ENCODE measurements at regions not wholly inside any gene's neighbourhood (a gene's known extent, or its start where the extent isn't known, plus 50 kb on each side); places are given as distances from the start of the nearest gene placed in this dataset.
A peak's percentile ranks its signal among the peaks of the same experiment; 100 is the strongest.
"Not testable (repeated sequence)": the region's sequence is repeated elsewhere in the genome, so short reads cannot be mapped to it uniquely, and the experiment has no call there.

GRCh38 chr18:26650310-26651268 lies 102.2 kb upstream of the KCTD1 start:
- DNase-seq (ENCODE audit: low read depth in 2 of 2) = no peak

GRCh38 chr18:26649193-26649543 lies 100.8 kb upstream of the KCTD1 start:
- no peak for DNase-seq (ENCODE audit: low read depth in 2 of 2)

GRCh38 chr18:26648509-26649192 lies 100.3 kb upstream of the KCTD1 start:
- DNase-seq (ENCODE audit: low read depth in 2 of 2) = no peak

- DNase-seq (ENCODE audit: low read depth in 2 of 2) = no peak
These were observed 98.5 kb upstream of the KCTD1 start for GRCh38 chr18:26646901-26647300.

GRCh38 chr18:26642440-26643348 lies 94.3 kb upstream of the KCTD1 start:
- no peak for DNase-seq (ENCODE audit: low read depth in 2 of 2)

GRCh38 chr18:26640541-26640940 lies 92.2 kb upstream of the KCTD1 start:
- DNase-seq (ENCODE audit: low read depth in 2 of 2) = no peak

- DNase-seq (ENCODE audit: low read depth in 2 of 2) = no peak
These were observed 90.8 kb upstream of the KCTD1 start for GRCh38 chr18:26639149-26639548.

GRCh38 chr18:26637983-26638382 lies 89.6 kb upstream of the KCTD1 start:
- DNase-seq (ENCODE audit: low read depth in 2 of 2) = no peak

GRCh38 chr18:26637324-26637723 lies 89.0 kb upstream of the KCTD1 start:
- no peak for DNase-seq (ENCODE audit: low read depth in 2 of 2)

GRCh38 chr18:26635466-26635865 lies 87.1 kb upstream of the KCTD1 start:
- DNase-seq (ENCODE audit: low read depth in 2 of 2) = no peak

- no peak for DNase-seq (ENCODE audit: low read depth in 2 of 2)
These were observed 86.3 kb upstream of the KCTD1 start for GRCh38 chr18:26634631-26635030.

GRCh38 chr18:26631135-26631534 lies 82.8 kb upstream of the KCTD1 start:
- no peak for DNase-seq (ENCODE audit: low read depth in 2 of 2)

- DNase-seq (ENCODE audit: low read depth in 2 of 2) = no peak
These were observed 82.2 kb upstream of the KCTD1 start for GRCh38 chr18:26630596-26630995.

- no peak for DNase-seq (ENCODE audit: low read depth in 2 of 2)
These were observed 79.7 kb upstream of the KCTD1 start for GRCh38 chr18:26628017-26628416.

GRCh38 chr18:26624443-26624842 lies 76.1 kb upstream of the KCTD1 start:
- DNase-seq (ENCODE audit: low read depth in 2 of 2) = no peak

GRCh38 chr18:26623314-26623713 lies 75.0 kb upstream of the KCTD1 start:
- DNase-seq (ENCODE audit: low read depth in 2 of 2) = not testable (repeated sequence)

- peak; percentile 39 to 52 for DNase-seq (ENCODE audit: low read depth in 2 of 2)
These were observed 73.0 kb upstream of the KCTD1 start for GRCh38 chr18:26621161-26622026.

GRCh38 chr18:26619350-26619749 lies 71.0 kb upstream of the KCTD1 start:
- no peak for DNase-seq (ENCODE audit: low read depth in 2 of 2)

GRCh38 chr18:26618135-26618534 lies 69.8 kb upstream of the KCTD1 start:
- no peak for DNase-seq (ENCODE audit: low read depth in 2 of 2)

GRCh38 chr18:26617151-26617554 lies 68.8 kb upstream of the KCTD1 start:
- DNase-seq (ENCODE audit: low read depth in 2 of 2) = peak in 1 of 2 donors; percentile 22

- DNase-seq (ENCODE audit: low read depth in 2 of 2) = no peak
These were observed 66.0 kb upstream of the KCTD1 start for GRCh38 chr18:26614374-26614773.
